GM12878 (cell line): ENCODE measurements at regions not wholly inside any gene's neighbourhood (a gene's known extent, or its start where the extent isn't known, plus 50 kb on each side); places are given as distances from the start of the nearest gene placed in this dataset.

ENCODE experiments used
- ATAC-seq: fragments of 200-7000 bp; cut with Tn5 transposase; 3 replicates; pipeline ENCODE4 v1.9.1; 2020; ENCODE audit warnings: mild to moderate bottlenecking, moderate library complexity
- BruUV-seq: library from RNA; stranded (reverse); fragments of 400-500 nt; replicated peaks from 2 replicates; lab custom pipeline; 2021; lab: Mats Ljungman, UMichigan
- CTCF ChIA-PET: fragments of 300-600 bp; sonication (Branson Sonifier 250); formaldehyde crosslinking; extraction: SDS; loops from one replicate; lab custom pipeline; 2021; ENCODE audit warnings: inconsistent platforms; lab: Yijun Ruan, JAX
- POLR2A ChIA-PET: fragments of 350-600 bp; formaldehyde crosslinking; extraction: SDS; loops from one replicate; lab custom pipeline; 2021; ENCODE audit warnings: inconsistent platforms; lab: Charles Lee
- RAD21 ChIA-PET: fragments of 300-600 bp; sonication (Branson Sonifier 250); formaldehyde crosslinking; loops from one replicate; lab custom pipeline; 2023; ENCODE audit warnings: antibody characterized with exemption; ENCODE audit not compliant: unreplicated experiment; lab: Charles Lee
- SMC1A ChIA-PET: fragments of 300-600 bp; sonication (Branson Sonifier 250); formaldehyde crosslinking; loops from one replicate; lab custom pipeline; 2023; ENCODE audit not compliant: unreplicated experiment, uncharacterized antibody; lab: Charles Lee
- DNase-seq: peaks from one replicate; pipeline ENCODE4 v3.0.0-alpha.2; 2011; ENCODE audit warnings: low read depth, low spot score
- FAIRE-seq: peaks from 3 replicates; lab custom pipeline; 2011; peaks lifted over from hg19 to GRCh38; lab: Jason Lieb, UNC
- H2AFZ ChIP-seq: 2 replicates; pipeline ENCODE4 v1.6.0; 2011; ENCODE audit warnings: low read depth, low read length, control low read depth; ENCODE audit not compliant: control insufficient read depth
- H3K27ac ChIP-seq: 2 replicates; pipeline ENCODE4 v1.5.1; 2011; ENCODE audit warnings: control low read depth; ENCODE audit not compliant: control insufficient read depth, insufficient read depth
- H3K27me3 ChIP-seq, 2 experiments: replicated peaks in 1 of 2; 2 replicates each; pipeline versions ENCODE4 v1.6.0 to v1.6.1; 2011; ENCODE audit warnings: low read length in 1 of 2; ENCODE audit not compliant: control insufficient read depth in 2 of 2, insufficient read depth in 2 of 2
- H3K36me3 ChIP-seq, 2 experiments: 2 replicates each; pipeline ENCODE4 v1.5.1; 2011; ENCODE audit warnings: low read length in 1 of 2; ENCODE audit not compliant: control insufficient read depth in 2 of 2, insufficient read depth in 2 of 2
- H3K4me1 ChIP-seq: 2 replicates; pipeline ENCODE4 v1.6.1; 2011; ENCODE audit warnings: mild to moderate bottlenecking, low read length, moderate library complexity, mixed read lengths; ENCODE audit not compliant: control insufficient read depth, insufficient read depth
- H3K4me2 ChIP-seq: 2 replicates; pipeline ENCODE4 v1.6.0; 2011; ENCODE audit warnings: control low read depth; ENCODE audit not compliant: control insufficient read depth, insufficient read depth
- H3K4me3 ChIP-seq: fragments of 200-600 bp; sonication (generic); 2 replicates; pipeline ENCODE4 v1.5.1; 2016
- H3K79me2 ChIP-seq: 2 replicates; pipeline ENCODE4 v1.6.0; 2011; ENCODE audit warnings: low read length; ENCODE audit not compliant: control insufficient read depth, insufficient read depth
- H3K9ac ChIP-seq: 2 replicates; pipeline ENCODE4 v1.8.0; 2011; ENCODE audit warnings: low read length, control low read depth, mixed read lengths; ENCODE audit not compliant: control insufficient read depth, insufficient read depth
- H3K9me3 ChIP-seq: replicated peaks from 3 replicates; pipeline ENCODE4 v1.5.1; 2011; ENCODE audit warnings: mild to moderate bottlenecking, low read length; ENCODE audit not compliant: control insufficient read depth, insufficient read depth
- H4K20me1 ChIP-seq: 2 replicates; pipeline ENCODE4 v1.6.0; 2011; ENCODE audit not compliant: control insufficient read depth, insufficient read depth
- BHLHE40 ChIP-seq, 2 experiments: fragments of 450-650 bp in 1 of 2; IDR thresholded peaks; 2 replicates each; pipeline ENCODE4 v1.6.1; 2011 to 2017; ENCODE audit warnings: low read depth in 2 of 2, borderline replicate concordance in 1 of 2, improper control_type of control experiment in 1 of 2, low read length in 1 of 2, mild to moderate bottlenecking in 1 of 2
- IKZF1 ChIP-seq: fragments of 450-650 bp; conservative IDR thresholded peaks from 2 replicates; pipeline ENCODE4 v1.6.1; 2017; ENCODE audit warnings: antibody characterized with exemption, mild to moderate bottlenecking
- JUND ChIP-seq: IDR thresholded peaks from 2 replicates; pipeline ENCODE4 v1.6.1; 2012; ENCODE audit warnings: low read depth, mild to moderate bottlenecking, low read length, improper control_type of control experiment, moderate library complexity
- RUNX3 ChIP-seq: IDR thresholded peaks from 2 replicates; pipeline ENCODE4 v1.6.1; 2012; ENCODE audit warnings: low read length, inconsistent platforms
- TCF3 ChIP-seq: IDR thresholded peaks from 2 replicates; pipeline ENCODE4 v1.6.1; 2012; ENCODE audit warnings: low read depth, mild to moderate bottlenecking, low read length, borderline replicate concordance; ENCODE audit not compliant: insufficient read depth
- WGBS: methylation state at CpG from one replicate; pipeline ENCODE4 v1.1.6; 2016; ENCODE audit warnings: low lambda C conversion rate; ENCODE audit not compliant: insufficient replicate concordance, insufficient coverage; ENCODE audit errors: missing lambda C conversion rate; 5-methylcytosine and 5-hydroxymethylcytosine counted together
- in situ Hi-C: fragments of 300-500 bp; cut with MboI; formaldehyde crosslinking; loops from 9 replicates; pipeline ENCODE4 v1.14.3; 2018; ENCODE audit warnings: mixed read lengths
- intact Hi-C: fragments of 100-400 bp; cut with micrococcal nuclease; formaldehyde crosslinking; loops from one replicate; pipeline ENCODE4 v1.14.2; 2022; ENCODE audit not compliant: unreplicated experiment
- TF ChIP-seq, protein P1 (sequence below): IDR thresholded peaks from 2 replicates; pipeline ENCODE4 v1.6.1; 2011; ENCODE audit warnings: low read depth, low read length, improper control_type of control experiment, borderline replicate concordance

GRCh38 chr13:105341758-105342157 lies 1193.7 kb downstream of the EFNB2 start (continued):
- no peak for TF ChIP-seq JUND
- TF ChIP-seq TCF3: no peak
- no peak for TF ChIP-seq BHLHE40 (IDR thresholded peaks at IDR 0.05; ENCODE audit: borderline replicate concordance in 1 of 2, low read depth in 2 of 2, low read length in 1 of 2)

DNA sequence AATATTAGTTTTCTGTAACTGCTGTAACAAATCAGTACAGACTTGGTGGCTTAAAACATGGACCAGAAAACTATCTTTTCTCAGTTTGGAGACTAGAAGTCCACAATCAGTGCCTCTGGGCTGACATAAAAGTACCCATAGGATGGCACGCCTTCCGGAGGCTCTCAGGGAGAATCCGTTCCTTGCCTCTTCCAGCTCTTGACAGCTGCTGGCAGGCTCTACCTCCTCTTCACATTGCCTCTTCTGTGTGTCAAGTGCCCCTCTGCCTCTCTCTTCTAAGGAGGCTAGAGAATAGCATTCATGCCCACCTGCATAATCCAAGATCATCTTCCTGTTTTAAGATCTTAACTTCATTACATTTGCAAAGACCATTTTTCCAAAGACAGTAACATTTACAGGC lies 1194.2 kb downstream of the EFNB2 start:
- ChIA-PET CTCF (no interaction called here), POLR2A (no interaction called here), RAD21 (no interaction called here), SMC1A (no interaction called here)
- H3K9ac ChIP-seq: no peak overlapping the region
- H3K4me2 ChIP-seq: no peak overlapping the region
- no peaks in the 10 kb centered on the region for H3K9me3 ChIP-seq
- TF ChIP-seq, protein P1, sequence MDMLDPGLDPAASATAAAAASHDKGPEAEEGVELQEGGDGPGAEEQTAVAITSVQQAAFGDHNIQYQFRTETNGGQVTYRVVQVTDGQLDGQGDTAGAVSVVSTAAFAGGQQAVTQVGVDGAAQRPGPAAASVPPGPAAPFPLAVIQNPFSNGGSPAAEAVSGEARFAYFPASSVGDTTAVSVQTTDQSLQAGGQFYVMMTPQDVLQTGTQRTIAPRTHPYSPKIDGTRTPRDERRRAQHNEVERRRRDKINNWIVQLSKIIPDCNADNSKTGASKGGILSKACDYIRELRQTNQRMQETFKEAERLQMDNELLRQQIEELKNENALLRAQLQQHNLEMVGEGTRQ: no peak
- TF ChIP-seq RUNX3 (no peak), IKZF1 (no peak)
- H2AFZ ChIP-seq: no peak overlapping the region
- no peaks in the 10 kb centered on the region for H4K20me1 ChIP-seq
- no TSS peak for BruUV-seq
- in situ Hi-C loops (no loop called here), intact Hi-C loops (no loop called here)
- ATAC-seq (no peak), FAIRE-seq (no peak), DNase-seq (no peak)
- no peak overlapping the region for H3K27ac ChIP-seq
- 74% methylated on average over 3 of the region's 3 CpGs for WGBS
- no peaks in the 10 kb centered on the region for H3K4me1 ChIP-seq
- H3K36me3 ChIP-seq: no peaks in the 10 kb centered on the region
- H3K4me3 ChIP-seq: no peak overlapping the region
- H3K27me3 ChIP-seq: no peaks in the 10 kb centered on the region
- no peaks in the 10 kb centered on the region for H3K79me2 ChIP-seq
